SK-N-SH (cell line): ENCODE measurements at regions not wholly inside any gene's neighbourhood (a gene's known extent, or its start where the extent isn't known, plus 50 kb on each side); places are given as distances from the start of the nearest gene placed in this dataset.

Experiments
- CTCF ChIA-PET: fragments of 300-600, 350-600 bp; formaldehyde crosslinking; extraction: SDS; loops from one replicate; lab custom pipeline; 2021; lab: Yijun Ruan, JAX
- POLR2A ChIA-PET: fragments of 350-600 bp; sonication (Branson Sonifier 250); formaldehyde crosslinking; extraction: SDS; loops from one replicate; lab custom pipeline; 2020; ENCODE audit warnings: antibody characterized with exemption, inconsistent platforms; lab: Yijun Ruan, JAX
- DNase-seq: peaks from one replicate; pipeline ENCODE4 v3.0.0; 2012
- H2AFZ ChIP-seq: fragments of 200-600 bp; sonication (generic); 2 replicates; pipeline ENCODE4 v1.8.1; 2016; ENCODE audit warnings: antibody characterized with exemption, mild to moderate bottlenecking, low read depth
- H3F3A ChIP-seq: fragments of 200-600 bp; sonication (generic); replicated peaks from 2 replicates; pipeline ENCODE3; 2016; ENCODE audit warnings: antibody characterized with exemption, mild to moderate bottlenecking; ENCODE audit not compliant: insufficient read depth
- H3K27ac ChIP-seq, 2 experiments: fragments of 200-500 bp in 1 of 2; fragments of 200-600 bp in 1 of 2; sonication (Bioruptor generic) in 1 of 2; sonication (generic), shearing (Covaris generic) in 1 of 2; 2 replicates each; pipeline versions ENCODE4 v1.5.1 to v1.6.1; 2014 to 2016; ENCODE audit warnings: low read depth in 2 of 2, inconsistent platforms in 1 of 2, low read length in 1 of 2, mild to moderate bottlenecking in 1 of 2, mixed read lengths in 1 of 2
- H3K27me3 ChIP-seq: fragments of 200-600 bp; sonication (generic), shearing (Covaris generic); 2 replicates; pipeline ENCODE4 v1.6.1; 2016; ENCODE audit warnings: mixed run types; ENCODE audit not compliant: insufficient read depth
- H3K36me3 ChIP-seq, 2 experiments: fragments of 200-500 bp in 1 of 2; fragments of 200-600 bp in 1 of 2; sonication (Bioruptor generic) in 1 of 2; sonication (generic) in 1 of 2; replicated peaks in 1 of 2; 2 replicates each; pipeline versions ENCODE3 to v1.5.1; 2014 to 2016; ENCODE audit warnings: low read length in 1 of 2, mild to moderate bottlenecking in 1 of 2; ENCODE audit not compliant: insufficient read depth in 2 of 2, control insufficient read depth in 1 of 2
- H3K4me1 ChIP-seq, 2 experiments: fragments of 200-500 bp in 1 of 2; fragments of 200-600 bp in 1 of 2; sonication (Bioruptor generic) in 1 of 2; sonication (generic), shearing (Covaris generic) in 1 of 2; 2 replicates each; pipeline versions ENCODE4 v1.5.1 to v1.6.1; 2014 to 2016; ENCODE audit warnings: low read depth in 1 of 2, low read length in 1 of 2, mixed run types in 1 of 2; ENCODE audit not compliant: insufficient read depth in 2 of 2, control insufficient read depth in 1 of 2
- H3K4me2 ChIP-seq: fragments of 200-600 bp; sonication (generic), shearing (Covaris generic); 2 replicates; pipeline ENCODE4 v1.6.1; 2017; ENCODE audit warnings: mixed run types
- H3K4me3 ChIP-seq, 2 experiments: fragments of 200-500 bp in 1 of 2; fragments of 200-600 bp in 1 of 2; sonication (Bioruptor generic) in 1 of 2; sonication (generic), shearing (Covaris generic) in 1 of 2; 2 replicates each; pipeline versions ENCODE4 v1.5.1 to v1.8.1; 2014 to 2016; ENCODE audit warnings: low read depth in 2 of 2, inconsistent platforms in 1 of 2, low read length in 1 of 2, mild to moderate bottlenecking in 1 of 2, mixed read lengths in 1 of 2, moderate library complexity in 1 of 2
- H3K79me2 ChIP-seq: fragments of 200-600 bp; sonication (generic); 2 replicates; pipeline ENCODE4 v1.8.1; 2017; ENCODE audit warnings: mild to moderate bottlenecking; ENCODE audit not compliant: insufficient read depth
- H3K9ac ChIP-seq: fragments of 200-600 bp; sonication (generic); 2 replicates; pipeline ENCODE4 v1.6.1; 2017; ENCODE audit warnings: mixed run types
- H3K9me2 ChIP-seq: fragments of 200-600 bp; sonication (generic); 2 replicates; pipeline ENCODE4 v1.6.1; 2017; ENCODE audit warnings: mixed run types
- H3K9me3 ChIP-seq: fragments of 200-600 bp; sonication (generic); 2 replicates; pipeline ENCODE4 v1.6.1; 2017; ENCODE audit warnings: mixed run types, mild to moderate bottlenecking, moderate library complexity
- H4K20me1 ChIP-seq: fragments of 200-600 bp; sonication (generic); 2 replicates; pipeline ENCODE4 v1.6.1; 2017; ENCODE audit warnings: mild to moderate bottlenecking, mixed run types; ENCODE audit not compliant: insufficient read depth
- CTCF ChIP-seq: fragments of 200-600 bp; sonication (generic); IDR thresholded peaks from 2 replicates; pipeline ENCODE4 v1.6.1; 2017; ENCODE audit warnings: antibody characterized with exemption, mild to moderate bottlenecking, moderate library complexity
- ELF1 ChIP-seq: IDR thresholded peaks from 2 replicates; pipeline ENCODE4 v1.4.0; 2012
- EP300 ChIP-seq, 2 experiments: IDR thresholded peaks; 2 replicates each; pipeline versions ENCODE4 v1.4.0 to v1.6.1; 2012; ENCODE audit warnings: borderline replicate concordance in 1 of 2, low read depth in 1 of 2, low read length in 1 of 2
- FOXJ3 ChIP-seq: sonication (generic); formaldehyde crosslinking; IDR thresholded peaks from 2 replicates; pipeline ENCODE4 v1.5.1; 2020; ENCODE audit warnings: mild to moderate bottlenecking, missing genetic modification reagents
- GABPA ChIP-seq: IDR thresholded peaks from 2 replicates; pipeline ENCODE4 v1.4.0; 2012; ENCODE audit warnings: low read depth, mild to moderate bottlenecking
- MEF2A ChIP-seq: IDR thresholded peaks from 2 replicates; pipeline ENCODE4 v1.4.0; 2012; ENCODE audit warnings: low read depth, borderline replicate concordance
- MXI1 ChIP-seq: IDR thresholded peaks from 2 replicates; pipeline ENCODE4 v1.6.1; 2012; ENCODE audit warnings: mild to moderate bottlenecking, low read depth, low read length, improper control_type of control experiment
- NFIC ChIP-seq: IDR thresholded peaks from 2 replicates; pipeline ENCODE4 v1.4.0; 2012; ENCODE audit warnings: borderline replicate concordance
- PBX3 ChIP-seq: IDR thresholded peaks from 2 replicates; pipeline ENCODE4; 2012
- POLR2AphosphoS5 ChIP-seq: IDR thresholded peaks from 2 replicates; pipeline ENCODE4 v1.6.1; 2012; ENCODE audit warnings: low read depth, low read length
- RXRA ChIP-seq: IDR thresholded peaks from 2 replicates; pipeline ENCODE4 v1.4.0; 2012; ENCODE audit warnings: low read depth, mild to moderate bottlenecking, borderline replicate concordance
- SIN3A ChIP-seq: IDR thresholded peaks from 2 replicates; pipeline ENCODE4 v1.6.1; 2012; ENCODE audit warnings: low read depth, mild to moderate bottlenecking, low read length, moderate library complexity, borderline replicate concordance
- SMC3 ChIP-seq: IDR thresholded peaks from 2 replicates; pipeline ENCODE4 v1.6.1; 2012; ENCODE audit warnings: low read depth, low read length, improper control_type of control experiment
- TAF1 ChIP-seq: IDR thresholded peaks from 2 replicates; pipeline ENCODE4 v1.6.1; 2012; ENCODE audit warnings: low read depth, mild to moderate bottlenecking, low read length, moderate library complexity, borderline replicate concordance
- TCF12 ChIP-seq: IDR thresholded peaks from 2 replicates; pipeline ENCODE4 v1.4.0; 2012
- USF2 ChIP-seq: fragments of 150-350 bp; IDR thresholded peaks from 2 replicates; pipeline ENCODE4 v1.6.1; 2017; ENCODE audit warnings: antibody characterized with exemption, low read length, low read depth, borderline replicate concordance
- YY1 ChIP-seq: IDR thresholded peaks from 2 replicates; pipeline ENCODE4 v1.4.0; 2012; ENCODE audit warnings: low read depth, mild to moderate bottlenecking
- WGBS: methylation state at CpG from one replicate; pipeline ENCODE4 v1.1.6; 2017; ENCODE audit warnings: low lambda C conversion rate; 5-methylcytosine and 5-hydroxymethylcytosine counted together

GRCh38 chr15:97194750-97195149 is 765.8 kb upstream of the ARRDC4 start:
- no peak overlapping the region for H2AFZ ChIP-seq
- no peaks in the 10 kb centered on the region for H3F3A ChIP-seq
- no peak for TF ChIP-seq TCF12
- no peak overlapping the region for H3K4me2 ChIP-seq
- DNase-seq, result no peak
- H3K27me3 ChIP-seq, result no peaks in the 10 kb centered on the region
- no peaks in the 10 kb centered on the region for H3K79me2 ChIP-seq
- no peaks in the 10 kb centered on the region for H3K36me3 ChIP-seq
- no peaks in the 10 kb centered on the region for H3K9me3 ChIP-seq
- no peak overlapping the region for H3K27ac ChIP-seq
- H3K9me2 ChIP-seq, result no peaks in the 10 kb centered on the region
- H3K4me3 ChIP-seq, result no peak overlapping the region
- ChIA-PET POLR2A (no interaction called here), CTCF (no interaction called here)
- H3K4me1 ChIP-seq, result no peaks in the 10 kb centered on the region; a peak in 1 of 4 replicates
- 0% methylated on average over 1 of the region's 1 CpG for WGBS
- H3K9ac ChIP-seq, result no peak overlapping the region
- H4K20me1 ChIP-seq, result no peaks in the 10 kb centered on the region

GRCh38 chr15:97196048-97197014 is 764.2 kb upstream of the ARRDC4 start:
- no peak for TF ChIP-seq PBX3
- no peak for TF ChIP-seq NFIC
- no peak for TF ChIP-seq POLR2AphosphoS5
- no peak for TF ChIP-seq FOXJ3 (CRISPR knock-in tag)
- TF ChIP-seq CTCF, result no peak
- no peak for TF ChIP-seq USF2
- no peak for TF ChIP-seq ELF1
- TF ChIP-seq RXRA, result no peak
- no peak for TF ChIP-seq YY1
- no peak for TF ChIP-seq TAF1
- no peak for TF ChIP-seq SMC3
- TF ChIP-seq GABPA, result no peak
- no peak for TF ChIP-seq MXI1
- no peak for TF ChIP-seq EP300 (IDR thresholded peaks at IDR 0.05; ENCODE audit: borderline replicate concordance in 1 of 2, low read depth in 1 of 2, low read length in 1 of 2)
- no peak for TF ChIP-seq MEF2A
- no peak for TF ChIP-seq SIN3A
- no peaks in the 10 kb centered on the region for H3K9me3 ChIP-seq
- no peaks in the 10 kb centered on the region for H3F3A ChIP-seq
- CTCF ChIA-PET, result no interaction called here
- H3K4me2 ChIP-seq, result no peak overlapping the region
- no peaks in the 10 kb centered on the region for H4K20me1 ChIP-seq
- H3K9me2 ChIP-seq, result no peaks in the 10 kb centered on the region
- 3% methylated on average over 15 of the region's 16 CpGs for WGBS
- H2AFZ ChIP-seq, result no peak overlapping the region
- no peaks in the 10 kb centered on the region; a peak in 1 of 4 replicates for H3K4me1 ChIP-seq
- no peaks in the 10 kb centered on the region for H3K79me2 ChIP-seq
- no peak overlapping the region for H3K27ac ChIP-seq
- no peak overlapping the region for H3K4me3 ChIP-seq
- no peak for DNase-seq
- no peaks in the 10 kb centered on the region for H3K27me3 ChIP-seq
- no peak overlapping the region for H3K9ac ChIP-seq
- no peaks in the 10 kb centered on the region for H3K36me3 ChIP-seq
- POLR2A ChIA-PET, result no interaction called here
